HG03280 (cell line): ENCODE measurements at regions not wholly inside any gene's neighbourhood (a gene's known extent, or its start where the extent isn't known, plus 50 kb on each side); places are given as distances from the start of the nearest gene placed in this dataset.

Experiments used
- ATAC-seq: cut with Tn5 transposase; IDR thresholded peaks from one replicate; pipeline ENCODE4 v1.9.1; 2021; ENCODE audit warnings: mild to moderate bottlenecking, moderate library complexity; ENCODE audit not compliant: unreplicated experiment

GRCh38 chr18:42137693-42138375 lies 182.8 kb downstream of the PIK3C3 start:
- ATAC-seq: no peak

DNA sequence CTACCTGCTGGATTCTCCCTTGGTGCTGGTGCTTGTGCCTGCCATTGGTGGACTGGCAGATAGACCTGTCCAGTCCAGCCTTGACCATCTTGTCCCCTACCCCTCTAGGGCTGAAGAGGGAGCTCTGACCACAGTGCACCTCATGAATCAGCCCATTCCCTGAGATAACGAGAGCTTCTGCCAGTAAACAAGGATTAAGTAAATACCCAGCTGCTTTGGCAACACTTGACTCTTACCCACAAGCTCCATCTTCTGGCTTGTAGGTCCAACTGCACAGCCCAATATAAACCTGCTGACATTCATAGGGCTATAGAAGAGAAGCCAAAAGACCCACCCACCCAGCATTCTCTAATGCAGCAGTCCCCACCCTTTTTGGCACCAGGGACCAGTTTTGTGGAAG lies 186.4 kb downstream of the PIK3C3 start:
- ATAC-seq: no peak

DNA sequence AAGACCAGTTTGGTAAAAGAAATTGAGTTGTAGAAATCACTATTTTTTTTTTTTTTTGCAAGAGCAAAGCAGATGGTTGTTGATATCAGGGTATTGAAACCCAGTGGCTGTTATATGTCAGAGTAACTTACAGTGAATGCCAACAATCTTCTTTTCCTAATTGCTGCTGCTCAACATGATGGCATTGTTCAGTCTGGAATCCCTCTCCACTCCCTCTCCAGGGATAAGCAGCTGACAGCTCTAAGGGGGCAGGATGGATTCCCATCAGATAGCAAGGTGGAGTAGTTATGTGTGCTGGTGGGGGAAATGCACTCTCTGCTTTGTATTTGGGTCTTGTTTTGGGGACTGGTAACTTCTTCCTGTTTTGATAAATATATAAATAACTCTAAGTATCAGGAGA lies 200.0 kb downstream of the PIK3C3 start:
- no peak for ATAC-seq

GRCh38 chr18:42156281-42156680 lies 201.2 kb downstream of the PIK3C3 start:
- no peak for ATAC-seq

DNA sequence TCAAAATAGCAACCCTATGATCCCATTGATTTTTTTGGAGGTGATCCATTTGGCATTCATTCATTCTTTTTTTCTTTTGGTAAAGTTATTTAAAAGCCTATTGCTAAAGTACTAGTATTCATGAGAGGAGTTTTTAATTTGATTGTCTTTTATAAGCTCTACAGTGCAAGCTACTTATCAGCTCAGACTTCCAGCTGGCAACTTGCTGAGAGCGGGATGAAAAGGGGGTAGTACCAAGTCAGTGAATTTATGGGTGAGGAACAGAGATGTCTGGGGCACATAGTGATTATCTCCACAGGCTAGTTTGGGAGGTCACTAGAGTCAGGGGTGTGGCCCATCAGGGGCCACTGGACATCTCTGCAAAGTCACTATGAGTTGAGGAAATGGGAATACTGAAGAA lies 202.4 kb downstream of the PIK3C3 start:
- ATAC-seq: no peak

GRCh38 chr18:42157878-42158277 lies 202.8 kb downstream of the PIK3C3 start:
- ATAC-seq: no peak

- ATAC-seq: no peak
Measured at GRCh38 chr18:42159146-42159545, 204.1 kb downstream of the PIK3C3 start.

- no peak for ATAC-seq
Measured at GRCh38 chr18:42163321-42163720, 208.3 kb downstream of the PIK3C3 start.

DNA sequence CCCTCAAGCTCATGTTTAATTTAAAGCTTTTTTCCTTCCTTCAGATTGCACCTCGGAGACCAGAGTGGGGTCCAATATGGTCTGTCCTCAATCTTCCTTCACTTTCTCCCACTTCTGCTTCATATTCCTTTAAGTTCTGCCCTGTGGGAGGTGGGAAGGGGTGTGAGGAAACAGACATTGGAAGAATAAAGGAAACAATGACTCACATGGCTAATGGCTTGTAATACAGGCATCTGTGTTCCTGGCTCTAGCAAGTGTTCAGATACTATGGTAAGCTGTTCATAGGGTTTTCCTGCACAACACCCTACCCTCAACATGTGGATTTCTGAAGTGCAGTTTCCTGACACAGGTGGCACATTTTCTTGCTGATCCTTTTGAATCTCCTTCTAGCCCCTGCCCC lies 209.5 kb downstream of the PIK3C3 start:
- ATAC-seq: no peak

DNA sequence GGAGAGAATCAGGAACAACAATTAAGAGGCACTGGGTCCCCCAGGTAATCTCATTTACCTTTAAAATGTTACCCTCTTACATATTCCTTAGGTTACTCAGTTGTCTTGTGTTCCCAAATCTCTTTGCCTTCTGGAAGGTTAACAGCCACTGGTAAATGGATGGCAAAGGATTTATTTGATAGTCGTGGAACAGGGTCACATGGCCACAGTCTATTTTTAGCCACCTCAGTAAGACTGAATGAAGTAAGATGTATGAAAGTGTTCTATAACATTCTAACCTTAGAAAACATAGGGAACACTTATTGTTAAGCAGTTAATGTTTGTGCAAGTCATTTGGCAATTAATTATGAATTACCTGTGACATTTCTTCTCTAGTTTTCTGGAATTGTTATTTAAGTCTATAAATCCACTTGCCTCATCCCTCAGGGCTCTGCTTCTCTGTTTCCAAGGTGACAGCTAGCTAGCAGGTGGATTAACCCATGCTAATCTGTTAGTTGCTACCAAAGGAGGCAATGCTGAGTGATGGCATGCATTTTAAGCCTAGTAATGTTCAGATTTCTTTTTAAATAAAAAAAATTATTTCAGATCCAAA lies 211.0 kb downstream of the PIK3C3 start:
- no peak for ATAC-seq

DNA sequence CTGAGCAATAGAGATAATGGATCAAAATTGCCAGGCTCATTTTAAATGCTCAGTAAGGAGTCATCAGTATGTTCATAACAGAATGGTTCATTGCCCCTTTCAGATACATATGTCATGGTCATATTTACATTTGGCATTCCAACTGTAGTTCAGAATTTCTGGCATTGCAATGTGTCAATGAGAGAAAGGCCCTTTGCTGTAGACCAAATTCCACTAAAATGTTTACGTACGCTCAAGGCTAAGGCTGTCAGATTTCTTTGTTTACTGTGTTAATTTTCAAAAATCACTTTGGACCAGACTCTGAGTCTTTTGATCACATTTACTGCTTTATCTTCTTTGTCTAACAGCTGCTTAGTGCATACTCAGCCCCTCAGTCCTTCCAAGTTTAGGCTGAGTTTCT lies 213.5 kb downstream of the PIK3C3 start:
- no peak for ATAC-seq

- ATAC-seq: no peak
Measured at GRCh38 chr18:42168907-42169306, 213.9 kb downstream of the PIK3C3 start.

GRCh38 chr18:42174909-42175308 lies 219.9 kb downstream of the PIK3C3 start:
- no peak for ATAC-seq

DNA sequence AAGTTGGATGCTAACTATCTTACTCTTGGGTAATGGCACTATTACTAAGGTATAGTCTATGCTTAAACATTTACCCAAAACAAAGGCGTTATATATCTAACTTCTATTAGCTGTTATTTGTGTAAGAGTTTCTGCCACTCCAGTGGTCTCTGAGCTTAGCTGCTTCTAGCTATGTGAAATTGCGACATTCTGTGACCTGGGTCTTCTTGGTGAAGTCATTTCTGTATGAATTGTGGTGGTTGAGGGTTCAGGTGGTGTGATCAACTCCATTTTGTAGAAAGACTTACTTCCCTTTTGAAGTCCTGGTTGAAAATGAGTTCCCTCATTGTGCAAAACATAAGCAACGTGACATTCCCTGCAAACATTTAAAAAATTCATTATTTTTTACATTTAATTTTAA lies 221.6 kb downstream of the PIK3C3 start:
- no peak for ATAC-seq

DNA sequence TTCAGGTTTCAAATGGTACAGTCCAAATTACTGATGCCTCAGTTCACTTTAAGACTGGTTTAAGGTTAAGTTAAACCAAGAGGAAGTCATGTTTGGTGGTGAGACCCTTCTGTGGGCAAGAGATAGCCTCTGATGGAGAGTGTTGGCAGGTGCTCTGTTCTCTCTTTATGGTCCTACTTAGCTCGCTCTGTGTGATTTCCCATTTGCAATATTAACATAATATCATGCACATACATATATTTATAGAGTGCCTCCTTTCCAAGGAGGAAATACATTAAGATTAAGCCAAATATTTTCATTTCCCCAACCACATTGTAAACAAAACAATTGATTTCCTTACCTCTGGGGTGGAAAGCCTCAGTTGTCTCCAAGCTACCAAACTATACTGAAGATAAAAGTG lies 222.4 kb downstream of the PIK3C3 start:
- ATAC-seq: no peak

DNA sequence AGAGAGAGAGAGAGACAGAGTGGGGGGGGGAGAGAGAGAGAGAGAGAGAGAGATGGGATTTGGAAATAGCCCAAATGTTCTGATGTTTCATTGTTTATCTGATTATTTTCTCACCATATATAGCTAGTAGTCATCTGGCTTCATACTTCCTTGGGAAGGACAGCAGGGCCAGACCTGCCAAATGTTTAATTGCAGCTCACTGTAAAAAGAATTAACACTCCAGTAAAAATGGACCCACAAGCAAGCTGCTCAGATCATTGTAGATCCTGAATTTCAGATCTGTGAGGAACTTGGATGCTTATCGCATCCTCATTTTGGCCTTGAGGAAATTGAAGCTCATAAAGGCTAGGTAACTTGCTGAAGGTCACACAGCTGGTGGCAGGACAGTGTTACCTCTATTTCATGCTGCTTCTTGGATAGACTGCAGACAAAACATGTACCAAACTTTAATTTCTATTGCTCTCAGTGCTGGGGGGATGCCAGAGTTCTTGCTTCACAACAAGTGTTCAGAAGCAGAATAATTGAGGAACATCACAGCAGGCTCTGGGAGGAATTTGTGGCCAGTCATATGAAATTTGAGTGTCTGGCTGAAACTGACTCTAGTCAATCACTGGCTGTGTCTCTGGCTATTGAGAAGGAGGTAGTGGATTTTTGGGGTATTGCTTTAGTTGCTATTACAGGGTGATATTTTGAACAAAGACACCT lies 223.5 kb downstream of the PIK3C3 start:
- ATAC-seq: no peak

GRCh38 chr18:42179542-42180121 lies 224.6 kb downstream of the PIK3C3 start:
- no peak for ATAC-seq

GRCh38 chr18:42181474-42181873 lies 226.4 kb downstream of the PIK3C3 start:
- no peak for ATAC-seq

- ATAC-seq: no peak
Measured at GRCh38 chr18:42182728-42183700, 228.0 kb downstream of the PIK3C3 start.

- ATAC-seq: no peak
Measured at GRCh38 chr18:42183746-42184145, 228.7 kb downstream of the PIK3C3 start.
